H1 (cell line): ENCODE measurements at regions not wholly inside any gene's neighbourhood (a gene's known extent, or its start where the extent isn't known, plus 50 kb on each side); places are given as distances from the start of the nearest gene placed in this dataset.

Source experiments
- CTCF ChIA-PET: fragments of 300-600 bp; sonication (Branson Sonifier 250); formaldehyde crosslinking; loops from one replicate; lab custom pipeline; 2021; ENCODE audit not compliant: partially characterized antibody; lab: Charles Lee
- POLR2A ChIA-PET: fragments of 300-600 bp; sonication (Branson Sonifier 250); formaldehyde crosslinking; loops from one replicate; lab custom pipeline; 2021; ENCODE audit warnings: inconsistent platforms; ENCODE audit not compliant: partially characterized antibody; lab: Charles Lee
- DNase-seq, 2 experiments: peaks; one replicate each; pipeline versions ENCODE4 v3.0.0 to v3.0.0-alpha.2; 2010 to 2022; ENCODE audit warnings: low spot score in 2 of 2, low read depth in 1 of 2, mixed read lengths in 1 of 2
- FAIRE-seq: peaks from 2 replicates; lab custom pipeline; 2011; peaks lifted over from hg19 to GRCh38; lab: Jason Lieb, UNC
- H2AFZ ChIP-seq: 2 replicates; pipeline ENCODE4 v1.8.1; 2012; ENCODE audit warnings: low read length, inconsistent platforms
- H2AK5ac ChIP-seq: 2 replicates; pipeline ENCODE4 v1.6.1; 2013; ENCODE audit warnings: low read depth, low read length
- H2BK120ac ChIP-seq: replicated peaks from 2 replicates; pipeline ENCODE3; 2013; ENCODE audit warnings: low read depth, low read length, inconsistent platforms
- H2BK12ac ChIP-seq: 2 replicates; pipeline ENCODE4 v1.6.1; 2013; ENCODE audit warnings: low read depth, low read length
- H2BK15ac ChIP-seq: 2 replicates; pipeline ENCODE4 v1.6.1; 2013; ENCODE audit warnings: low read length
- H2BK20ac ChIP-seq: 2 replicates; pipeline ENCODE4 v1.6.1; 2013; ENCODE audit warnings: low read length
- H2BK5ac ChIP-seq: 2 replicates; pipeline ENCODE4 v1.6.1; 2013; ENCODE audit warnings: low read depth, low read length
- H3K14ac ChIP-seq: 2 replicates; pipeline ENCODE4 v1.6.1; 2013; ENCODE audit warnings: inconsistent platforms; ENCODE audit not compliant: insufficient read length
- H3K18ac ChIP-seq: 2 replicates; pipeline ENCODE4 v1.6.1; 2013; ENCODE audit warnings: low read length; ENCODE audit errors: extremely low read depth
- H3K23ac ChIP-seq: 2 replicates; pipeline ENCODE4 v1.6.1; 2013; ENCODE audit warnings: inconsistent platforms; ENCODE audit not compliant: insufficient read length
- H3K23me2 ChIP-seq: 2 replicates; pipeline ENCODE4 v1.6.1; 2013; ENCODE audit warnings: low read depth, low read length
- H3K27ac ChIP-seq: 2 replicates; pipeline ENCODE4 v1.6.1; 2011; ENCODE audit warnings: low read depth, low read length, inconsistent platforms
- H3K27me3 ChIP-seq, 4 experiments: replicated peaks in 1 of 4; 1 replicate in 1 of 4; 2 replicates in 3 of 4; pipeline versions ENCODE4 v1.6.1 to v1.8.1; 2011 to 2013; ENCODE audit warnings: low read length in 3 of 4, mild to moderate bottlenecking in 3 of 4, inconsistent platforms in 2 of 4, mixed read lengths in 2 of 4, moderate library complexity in 1 of 4; ENCODE audit not compliant: control insufficient read depth in 3 of 4, insufficient read depth in 3 of 4; ENCODE audit errors: extremely low read depth in 1 of 4
- H3K36me3 ChIP-seq, 4 experiments: 2 replicates each; pipeline versions ENCODE4 v1.6.1 to v1.8.1; 2011 to 2013; ENCODE audit warnings: mild to moderate bottlenecking in 4 of 4, low read length in 3 of 4, moderate library complexity in 2 of 4, control low read depth in 1 of 4, inconsistent platforms in 1 of 4; ENCODE audit not compliant: insufficient read depth in 4 of 4, control insufficient read depth in 2 of 4
- H3K4ac ChIP-seq: replicated peaks from 2 replicates; pipeline ENCODE3; 2013; ENCODE audit warnings: low read length, low read depth, mixed read lengths, inconsistent platforms; ENCODE audit not compliant: insufficient read length
- H3K4me1 ChIP-seq, 4 experiments: replicated peaks in 1 of 4; 1 replicate in 1 of 4; 2 replicates in 3 of 4; pipeline versions ENCODE4 v1.6.1 to v1.8.1; 2011 to 2013; ENCODE audit warnings: low read length in 3 of 4, inconsistent platforms in 2 of 4, mixed read lengths in 1 of 4; ENCODE audit not compliant: insufficient read depth in 4 of 4, control insufficient read depth in 3 of 4
- H3K4me2 ChIP-seq, 2 experiments: 2 replicates each; pipeline versions ENCODE4 v1.6.1 to v1.8.1; 2011 to 2013; ENCODE audit warnings: low read depth in 2 of 2, low read length in 2 of 2, control low read depth in 1 of 2, inconsistent platforms in 1 of 2, mild to moderate bottlenecking in 1 of 2; ENCODE audit not compliant: insufficient read depth in 1 of 2
- H3K4me3 ChIP-seq, 4 experiments: fragments of 200-600, 300-600 bp in 1 of 4; sonication (generic), shearing (Covaris generic), sonication (Bioruptor Twin) in 1 of 4; 2 replicates each; pipeline versions ENCODE4 v1.5.1 to v1.8.1; 2011 to 2016; ENCODE audit warnings: low read length in 4 of 4, low read depth in 3 of 4, control low read depth in 2 of 4, inconsistent platforms in 2 of 4, mild to moderate bottlenecking in 2 of 4, mixed read lengths in 1 of 4, moderate library complexity in 1 of 4; ENCODE audit not compliant: insufficient read depth in 2 of 4; ENCODE audit errors: extremely low read depth in 1 of 4
- H3K56ac ChIP-seq: replicated peaks from 2 replicates; pipeline ENCODE3; 2013; ENCODE audit warnings: low read depth, mild to moderate bottlenecking, mixed read lengths, low read length, inconsistent platforms; ENCODE audit not compliant: insufficient read length
- H3K79me1 ChIP-seq: 2 replicates; pipeline ENCODE4 v1.6.1; 2013; ENCODE audit warnings: low read depth, low read length, control low read depth
- H3K79me2 ChIP-seq, 2 experiments: 2 replicates each; pipeline versions ENCODE4 v1.6.1 to v1.8.1; 2012 to 2013; ENCODE audit warnings: low read length in 2 of 2, mild to moderate bottlenecking in 2 of 2, inconsistent platforms in 1 of 2; ENCODE audit not compliant: insufficient read depth in 2 of 2, control insufficient read depth in 1 of 2
- H3K9ac ChIP-seq, 4 experiments: replicated peaks in 1 of 4; 1 replicate in 1 of 4; 2 replicates in 3 of 4; pipeline versions ENCODE4 v1.6.1 to v1.8.1; 2011 to 2013; ENCODE audit warnings: low read depth in 3 of 4, low read length in 3 of 4, control low read depth in 2 of 4, mild to moderate bottlenecking in 2 of 4, moderate library complexity in 2 of 4, inconsistent platforms in 1 of 4; ENCODE audit errors: extremely low read depth in 1 of 4
- H3K9me3 ChIP-seq, 2 experiments: 2 replicates each; pipeline versions ENCODE4 v1.6.1 to v1.8.1; 2012 to 2013; ENCODE audit warnings: mild to moderate bottlenecking in 2 of 2, moderate library complexity in 2 of 2, control low read depth in 1 of 2, inconsistent platforms in 1 of 2, low read depth in 1 of 2, low read length in 1 of 2, mixed read lengths in 1 of 2; ENCODE audit not compliant: insufficient read depth in 2 of 2
- H4K20me1 ChIP-seq, 2 experiments: replicated peaks in 1 of 2; 2 replicates each; pipeline versions ENCODE3 to v1.8.1; 2011 to 2013; ENCODE audit warnings: inconsistent platforms in 2 of 2, low read length in 2 of 2, mild to moderate bottlenecking in 1 of 2; ENCODE audit not compliant: insufficient read depth in 2 of 2, control insufficient read depth in 1 of 2
- H4K5ac ChIP-seq: 2 replicates; pipeline ENCODE4 v1.6.1; 2013; ENCODE audit warnings: low read length, low read depth, mixed read lengths, inconsistent platforms; ENCODE audit not compliant: insufficient read length
- H4K8ac ChIP-seq: 2 replicates; pipeline ENCODE4 v1.8.0; 2013; ENCODE audit warnings: mild to moderate bottlenecking, moderate library complexity, low read length, inconsistent platforms; ENCODE audit not compliant: insufficient read depth; ENCODE audit errors: extremely low read depth
- H4K91ac ChIP-seq: replicated peaks from 2 replicates; pipeline ENCODE3; 2013; ENCODE audit warnings: low read length, mixed read lengths, inconsistent platforms; ENCODE audit not compliant: insufficient read length
- ASH2L ChIP-seq: fragments of 200-600, 300-600 bp; sonication (generic); IDR thresholded peaks from one replicate; pipeline ENCODE4 v1.7.1; 2017; ENCODE audit warnings: low read length
- CBX5 ChIP-seq: fragments of 300-800, 300-1000 bp; sonication (generic); IDR thresholded peaks from 2 replicates; pipeline ENCODE4 v1.7.1; 2016; ENCODE audit warnings: antibody characterized with exemption, low read length, low read depth
- CEBPB ChIP-seq: IDR thresholded peaks from 2 replicates; pipeline ENCODE4 v1.6.1; 2012; ENCODE audit warnings: low read depth, low read length
- CHD2 ChIP-seq: IDR thresholded peaks from 2 replicates; pipeline ENCODE4 v1.6.1; 2012; ENCODE audit warnings: low read length, improper control_type of control experiment
- EZH2 ChIP-seq: fragments of 200-600 bp; sonication (generic); IDR thresholded peaks from 2 replicates; pipeline ENCODE4 v1.7.1; 2012; ENCODE audit warnings: low read depth, mild to moderate bottlenecking, moderate library complexity, low read length, inconsistent platforms; ENCODE audit not compliant: severe bottlenecking
- GABPA ChIP-seq: IDR thresholded peaks from 2 replicates; pipeline ENCODE4 v1.6.1; 2011; ENCODE audit warnings: mild to moderate bottlenecking, low read length, moderate library complexity, borderline replicate concordance; ENCODE audit not compliant: insufficient read depth
- GTF2F1 ChIP-seq: IDR thresholded peaks from 2 replicates; pipeline ENCODE4 v1.6.1; 2012; ENCODE audit warnings: low read depth, low read length, improper control_type of control experiment, borderline replicate concordance
- HDAC2 ChIP-seq, 2 experiments: fragments of 300-600 bp in 1 of 2; sonication (generic) in 1 of 2; IDR thresholded peaks; 2 replicates each; pipeline ENCODE4 v1.6.1; 2011 to 2012; ENCODE audit warnings: low read depth in 2 of 2, low read length in 2 of 2, mild to moderate bottlenecking in 2 of 2, moderate library complexity in 2 of 2, borderline replicate concordance in 1 of 2, inconsistent platforms in 1 of 2
- KDM5A ChIP-seq: fragments of 200-600 bp; IDR thresholded peaks from 2 replicates; pipeline ENCODE4 v1.7.1; 2012; ENCODE audit warnings: mild to moderate bottlenecking, low read length, inconsistent platforms, mixed read lengths
- POLR2A ChIP-seq, 2 experiments: IDR thresholded peaks; 1 replicate in 1 of 2; 2 replicates in 1 of 2; pipeline ENCODE4 v1.6.1; 2011; ENCODE audit warnings: low read depth in 2 of 2, low read length in 2 of 2, mild to moderate bottlenecking in 2 of 2; ENCODE audit errors: control extremely low read depth in 1 of 2
- SIN3A ChIP-seq, 2 experiments: IDR thresholded peaks in 1 of 2; conservative IDR thresholded peaks in 1 of 2; 2 replicates each; pipeline ENCODE4 v1.6.1; 2011 to 2012; ENCODE audit warnings: low read length in 2 of 2, improper control_type of control experiment in 1 of 2, low read depth in 1 of 2, mild to moderate bottlenecking in 1 of 2
- SIRT6 ChIP-seq: IDR thresholded peaks from one replicate; pipeline ENCODE4 v1.7.1; 2012; ENCODE audit warnings: low read length, inconsistent platforms
- SP4 ChIP-seq: IDR thresholded peaks from 2 replicates; pipeline ENCODE4 v1.6.1; 2012; ENCODE audit warnings: low read length, inconsistent platforms
- TAF1 ChIP-seq: IDR thresholded peaks from 2 replicates; pipeline ENCODE4 v1.6.1; 2011; ENCODE audit warnings: mild to moderate bottlenecking, low read depth, low read length
- TAF7 ChIP-seq: optimal IDR thresholded peaks from 2 replicates; pipeline ENCODE3; 2011; ENCODE audit warnings: low read depth, mild to moderate bottlenecking, inconsistent platforms, low read length, moderate library complexity, borderline replicate concordance
- WGBS, 2 experiments: shearing (Covaris generic) in 1 of 2; methylation state at CpG; one replicate each; pipeline versions ENCODE4 v1.1.6 to v1.1.7; 2013 to 2015; ENCODE audit warnings: low lambda C conversion rate in 2 of 2, mixed read lengths in 2 of 2, inconsistent platforms in 1 of 2, low coverage in 1 of 2, missing lambda C conversion rate in 1 of 2; ENCODE audit not compliant: insufficient replicate concordance in 2 of 2, insufficient coverage in 1 of 2, insufficient read length in 1 of 2; ENCODE audit errors: extremely low coverage in 1 of 2, missing lambda C conversion rate in 1 of 2; 5-methylcytosine and 5-hydroxymethylcytosine counted together

DNA sequence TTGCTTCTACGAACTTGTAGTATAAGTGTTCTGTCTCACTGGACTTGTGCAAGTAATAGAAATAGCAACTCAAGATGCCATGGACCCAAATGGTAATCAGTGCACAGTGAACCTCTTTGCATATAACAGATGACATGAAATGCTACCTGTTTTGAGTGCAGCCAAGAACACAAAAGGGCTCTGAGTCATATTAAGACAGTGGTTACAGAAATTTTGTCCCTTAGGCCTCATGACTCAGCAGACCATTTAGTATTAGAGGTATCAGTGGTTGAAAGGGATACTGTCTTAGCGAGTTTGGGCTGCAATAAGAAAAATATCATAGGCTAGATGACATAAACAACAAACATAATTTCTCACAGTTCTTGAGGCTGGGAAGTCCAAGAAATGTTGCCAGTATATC is 502.9 kb upstream of the PCDH10 start:
- TF ChIP-seq GABPA (no peak), TAF1 (no peak), GTF2F1 (no peak), KDM5A (no peak), POLR2A (IDR thresholded peaks at IDR 0.05; ENCODE audit: control extremely low read depth in 1 of 2, low read depth in 2 of 2, low read length in 2 of 2) (no peak), SIRT6 (no peak), EZH2 (no peak), CEBPB (no peak), ASH2L (no peak), SP4 (no peak), CHD2 (no peak), SIN3A (conservative IDR thresholded peaks at IDR 0.05 in 1 of 2, IDR thresholded peaks at IDR 0.05 in 1 of 2; ENCODE audit: low read depth in 1 of 2, low read length in 2 of 2) (no peak), HDAC2 (IDR thresholded peaks at IDR 0.05; ENCODE audit: borderline replicate concordance in 1 of 2, low read depth in 2 of 2, low read length in 2 of 2) (no peak), CBX5 (no peak), TAF7 (no peak)
- Histone ChIP-seq H2BK20ac (no peak overlapping the region), H3K9ac (no peak overlapping the region), H3K4ac (no peak overlapping the region), H4K5ac (no peak overlapping the region), H2BK5ac (no peak overlapping the region), H3K27ac (no peak overlapping the region), H3K18ac (no peak overlapping the region), H3K36me3 (no peaks in the 10 kb centered on the region), H2AK5ac (no peak overlapping the region), H2BK120ac (no peak overlapping the region), H3K4me2 (no peak overlapping the region), H3K4me1 (peaks cover 0 to 5% (median 0%) of the 10 kb centered on the region in 4 experiments; a peak in 1 of 7 replicates), H2BK15ac (no peak overlapping the region), H3K9me3 (no peaks in the 10 kb centered on the region), H4K91ac (no peak overlapping the region), H3K23me2 (no peaks in the 10 kb centered on the region), H3K27me3 (no peaks in the 10 kb centered on the region), H3K79me2 (no peaks in the 10 kb centered on the region), H3K4me3 (no peak overlapping the region), H3K79me1 (no peaks in the 10 kb centered on the region), H2AFZ (no peak overlapping the region; the same call in 1 of the 2 replicates), H4K8ac (no peak overlapping the region), H3K14ac (no peak overlapping the region), H3K56ac (no peak overlapping the region), H4K20me1 (no peaks in the 10 kb centered on the region), H2BK12ac (no peak overlapping the region), H3K23ac (no peak overlapping the region)
- no peak for FAIRE-seq
- no peak for DNase-seq
- ChIA-PET CTCF (no interaction called here), POLR2A (no interaction called here)
- WGBS, 2 experiments: 92% methylated on average over 2 of the region's 2 CpGs; no CpG with 5 or more reads in 1 of the 2 experiments
